Right lobe of liver (tissue), 6 donors: ENCODE measurements at regions not wholly inside any gene's neighbourhood (a gene's known extent, or its start where the extent isn't known, plus 50 kb on each side); places are given as distances from the start of the nearest gene placed in this dataset.

Source experiments
- ATAC-seq, 4 donors: fragments of 200-7000 bp; cut with Tn5 transposase; one replicate each; pipeline ENCODE4 v1.9.1; 2020; ENCODE audit warnings: mild to moderate bottlenecking in 4 of 4, moderate library complexity in 4 of 4
- DNase-seq, 3 donors: peaks; one replicate each; pipeline ENCODE4 v3.0.0-alpha.2; 2020
- H3K27ac ChIP-seq, 3 donors: fragments of 200-600 bp; one replicate each; pipeline ENCODE4 v1.8.0; 2022
- H3K27me3 ChIP-seq, 2 donors: fragments of 200-600 bp; one replicate each; pipeline ENCODE4 v1.8.0; 2022
- H3K36me3 ChIP-seq, 4 donors: fragments of 200-600 bp; sonication (generic) in 1 of 4; one replicate each; pipeline versions ENCODE4 v1.5.1 to v1.8.0; 2017 to 2022; ENCODE audit warnings: control low read depth in 1 of 4
- H3K4me1 ChIP-seq, 4 donors: fragments of 200-600 bp; sonication (generic) in 1 of 4; one replicate each; pipeline versions ENCODE4 v1.5.1 to v1.8.0; 2017 to 2022; ENCODE audit warnings: control low read depth in 1 of 4
- H3K4me3 ChIP-seq, 3 donors: fragments of 200-600 bp; one replicate each; pipeline ENCODE4 v1.8.0; 2022
- H3K9me3 ChIP-seq, 4 donors: fragments of 200-600 bp; sonication (generic) in 1 of 4; one replicate each; pipeline versions ENCODE4 v1.5.1 to v1.8.0; 2017 to 2022; ENCODE audit warnings: control low read depth in 1 of 4
- CTCF ChIP-seq, 4 donors: fragments of 200-600 bp in 3 of 4; fragments of 450-650 bp in 1 of 4; IDR thresholded peaks; one replicate each; pipeline versions ENCODE4 v1.5.1 to v1.8.0; 2016 to 2022; ENCODE audit warnings: antibody characterized with exemption in 4 of 4, mild to moderate bottlenecking in 2 of 4
- POLR2A ChIP-seq: fragments of 450-650 bp; IDR thresholded peaks from one replicate; pipeline ENCODE4 v1.6.1; 2017; ENCODE audit warnings: antibody characterized with exemption, mild to moderate bottlenecking
- WGBS: methylation state at CpG from one replicate; pipeline ENCODE4 v1.1.6; 2018; ENCODE audit warnings: low coverage, low lambda C conversion rate; ENCODE audit not compliant: insufficient coverage; ENCODE audit errors: missing lambda C conversion rate; 5-methylcytosine and 5-hydroxymethylcytosine counted together
- intact Hi-C, 2 donors: fragments of 100-400 bp; cut with DNase I; formaldehyde crosslinking; loops; one replicate each; pipeline versions ENCODE4 v1.11.2 to v1.14.1; 2022
- donor health status: DM: no; HTN: yes; CAD: no.
- donor health status: DM: no; HTN: no; CAD: no.
- donor health status: DM: no; HTN: no; CAD: no.
- donor health status: DM: no; HTN: yes; CAD: no.
- donor health status: DM: no; HTN: yes; CAD: no.

GRCh38 chr6:14396392-14396791, 278.8 kb downstream of the CD83 start:
- no peak overlapping the region for H3K27ac ChIP-seq
- intact Hi-C loops: no loop called here
- no peak for ATAC-seq
- no peaks in the 10 kb centered on the region for H3K9me3 ChIP-seq
- no peak for TF ChIP-seq POLR2A
- TF ChIP-seq CTCF (IDR thresholded peaks at IDR 0.05): no peak
- H3K36me3 ChIP-seq: no peaks in the 10 kb centered on the region
- H3K4me1 ChIP-seq: no peaks in the 10 kb centered on the region
- DNase-seq: no peak
- WGBS: 92% methylated on average over 4 of the region's 4 CpGs
- no peaks in the 10 kb centered on the region for H3K27me3 ChIP-seq
- H3K4me3 ChIP-seq: no peak overlapping the region

DNA sequence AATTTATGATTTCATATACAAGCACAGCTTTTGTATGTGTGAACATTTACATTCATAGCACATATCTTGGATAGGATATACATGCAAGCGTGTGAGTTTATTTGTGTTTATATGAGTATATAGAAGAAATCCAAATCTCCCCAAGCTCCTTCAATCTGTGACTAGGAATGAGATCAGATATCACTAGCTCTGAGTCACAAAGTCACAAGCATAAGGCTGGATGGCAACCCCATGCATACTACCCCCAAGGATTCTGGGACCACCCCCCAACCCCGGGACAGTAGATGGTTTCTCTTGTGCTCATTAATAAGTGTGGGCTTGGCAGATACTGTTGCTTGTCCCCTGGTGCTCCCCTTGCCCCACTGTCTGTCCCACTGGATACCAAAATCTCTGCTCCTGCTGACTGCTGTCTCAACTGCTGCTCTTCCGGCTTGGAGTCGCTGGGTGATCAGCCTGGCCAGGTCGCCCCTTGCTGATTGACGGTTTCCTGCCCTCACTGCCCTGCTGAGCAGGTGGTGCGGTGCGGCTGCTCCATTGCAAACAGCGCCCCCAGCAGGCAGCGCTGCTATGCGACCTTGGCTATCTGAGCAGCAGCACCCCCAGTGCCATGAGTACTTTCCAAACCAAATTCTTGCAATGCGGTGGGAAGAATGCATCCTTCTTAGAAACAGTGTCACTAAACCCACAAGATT, 279.4 kb downstream of the CD83 start:
- peak in 1 of 3 donors; percentile 25 for DNase-seq
- intact Hi-C loops: no loop called here
- Histone ChIP-seq H3K27ac (no peak overlapping the region), H3K4me3 (no peak overlapping the region), H3K9me3 (no peaks in the 10 kb centered on the region), H3K27me3 (no peaks in the 10 kb centered on the region), H3K4me1 (no peaks in the 10 kb centered on the region), H3K36me3 (no peaks in the 10 kb centered on the region)
- TF ChIP-seq CTCF (IDR thresholded peaks at IDR 0.05): peak in 2 of 4 donors; percentile 13 to 26
- no peak for TF ChIP-seq POLR2A
- no peak for ATAC-seq
- 41% methylated on average over 7 of the region's 12 CpGs for WGBS

DNA sequence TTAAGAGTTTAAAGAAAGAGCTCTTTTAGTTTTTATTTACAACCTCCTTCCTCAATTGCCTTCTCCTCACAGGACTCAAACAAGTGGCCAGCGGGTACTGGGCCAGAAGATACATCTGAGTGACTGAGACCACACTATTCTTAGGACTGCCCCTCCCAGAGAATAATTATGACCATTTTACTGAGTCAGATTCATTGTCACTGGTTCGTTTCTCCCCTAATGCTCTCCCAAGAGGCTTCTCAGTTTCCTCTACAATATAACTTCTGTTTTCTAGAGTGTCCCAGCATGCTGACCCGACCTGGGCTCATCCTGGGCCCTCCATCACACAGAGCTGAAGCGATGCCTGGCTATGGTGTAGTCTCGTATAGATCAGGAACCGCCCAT, 279.9 kb downstream of the CD83 start:
- Histone ChIP-seq H3K4me1 (no peaks in the 10 kb centered on the region), H3K36me3 (no peaks in the 10 kb centered on the region), H3K27me3 (no peaks in the 10 kb centered on the region), H3K27ac (no peak overlapping the region), H3K4me3 (no peak overlapping the region), H3K9me3 (no peaks in the 10 kb centered on the region)
- ATAC-seq: no peak
- intact Hi-C loops: no loop called here
- no peak for DNase-seq
- 74% methylated on average over 5 of the region's 6 CpGs for WGBS
- TF ChIP-seq POLR2A (no peak), CTCF (IDR thresholded peaks at IDR 0.05) (no peak)

GRCh38 chr6:14398953-14399352, 281.4 kb downstream of the CD83 start:
- intact Hi-C loops: no loop called here
- Histone ChIP-seq H3K4me1 (no peaks in the 10 kb centered on the region), H3K27ac (no peak overlapping the region), H3K4me3 (no peak overlapping the region), H3K27me3 (no peaks in the 10 kb centered on the region), H3K36me3 (no peaks in the 10 kb centered on the region), H3K9me3 (no peaks in the 10 kb centered on the region)
- no peak for TF ChIP-seq POLR2A
- no peak for TF ChIP-seq CTCF (IDR thresholded peaks at IDR 0.05)
- WGBS: 84% methylated on average over 2 of the region's 2 CpGs
- ATAC-seq (no peak), DNase-seq (no peak)

DNA sequence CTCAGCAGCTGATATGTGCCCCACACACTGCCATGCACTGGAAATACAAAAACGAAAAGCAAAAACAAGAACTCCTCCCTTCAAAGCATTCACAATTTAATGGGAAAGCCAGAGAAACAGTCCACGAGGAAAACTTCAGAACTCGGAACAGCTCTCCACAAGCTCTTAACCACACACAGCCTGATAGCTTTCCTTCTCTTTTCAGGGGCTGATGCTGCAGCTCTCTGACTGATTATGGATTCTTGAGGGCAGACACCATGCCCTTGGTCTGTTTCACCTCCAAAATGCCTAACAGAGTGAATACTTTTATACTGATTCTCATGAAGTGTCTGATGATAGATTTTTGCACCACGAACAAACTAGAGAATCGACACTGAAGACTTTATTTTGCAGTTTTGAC, 282.1 kb downstream of the CD83 start:
- Histone ChIP-seq H3K27ac (no peak overlapping the region), H3K4me1 (no peaks in the 10 kb centered on the region), H3K9me3 (no peaks in the 10 kb centered on the region), H3K27me3 (no peaks in the 10 kb centered on the region), H3K36me3 (no peaks in the 10 kb centered on the region), H3K4me3 (no peak overlapping the region)
- TF ChIP-seq POLR2A (no peak), CTCF (IDR thresholded peaks at IDR 0.05) (no peak)
- WGBS: 62% methylated on average over 4 of the region's 5 CpGs
- ATAC-seq (no peak), DNase-seq (no peak)
- intact Hi-C loops: no loop called here
